Caco-2 (cell line): ENCODE measurements at regions not wholly inside any gene's neighbourhood (a gene's known extent, or its start where the extent isn't known, plus 50 kb on each side); places are given as distances from the start of the nearest gene placed in this dataset.

Source experiments
- BruUV-seq: library from RNA; stranded (reverse); fragments of 400-500 nt; replicated peaks from 2 replicates; lab custom pipeline; 2021; lab: Mats Ljungman, UMichigan
- CTCF ChIA-PET: fragments of 300-600 bp; sonication (Branson Sonifier 250); formaldehyde crosslinking; loops from one replicate; lab custom pipeline; 2022; ENCODE audit warnings: antibody characterized with exemption; lab: Charles Lee
- POLR2A ChIA-PET: fragments of 300-600 bp; sonication (Branson Sonifier 250); formaldehyde crosslinking; loops from one replicate; lab custom pipeline; 2022; ENCODE audit warnings: antibody characterized with exemption; lab: Charles Lee
- DNase-seq, 2 experiments: peaks; one replicate each; pipeline versions ENCODE4 v3.0.0 to v3.0.0-alpha.2; 2020 to 2022
- H3K27me3 ChIP-seq: replicated peaks from 2 replicates; pipeline ENCODE4 v1.6.0; 2011; ENCODE audit warnings: low read length; ENCODE audit not compliant: control insufficient read depth, insufficient read depth
- H3K36me3 ChIP-seq: 2 replicates; pipeline ENCODE4 v1.5.1; 2011; ENCODE audit warnings: low read length; ENCODE audit not compliant: control insufficient read depth, insufficient read depth
- H3K4me1 ChIP-seq: fragments of 250-450 bp; sonication (Bioruptor Pico); 2 replicates; pipeline ENCODE4 v1.5.1; 2020; ENCODE audit warnings: mild to moderate bottlenecking
- H3K4me3 ChIP-seq: 2 replicates; pipeline ENCODE4 v1.5.1; 2011; ENCODE audit warnings: low read depth, mild to moderate bottlenecking, control low read depth, low read length
- H3K9me3 ChIP-seq: fragments of 250-450 bp; sonication (Bioruptor Pico); 2 replicates; pipeline ENCODE4 v1.5.1; 2020; ENCODE audit warnings: mild to moderate bottlenecking, moderate library complexity
- H3K27ac Mint-ChIP-seq: one replicate; pipeline ENCODE4 v1.8.0; 2022; ENCODE audit warnings: mixed read lengths; ENCODE audit not compliant: unreplicated experiment
- H3K27me3 Mint-ChIP-seq: one replicate; pipeline ENCODE4 v1.8.0; 2022; ENCODE audit warnings: mixed read lengths; ENCODE audit not compliant: insufficient read depth, unreplicated experiment
- H3K36me3 Mint-ChIP-seq: one replicate; pipeline ENCODE4 v1.8.0; 2022; ENCODE audit warnings: mild to moderate bottlenecking, mixed read lengths; ENCODE audit not compliant: insufficient read depth, unreplicated experiment
- H3K4me1 Mint-ChIP-seq: one replicate; pipeline ENCODE4 v1.8.0; 2022; ENCODE audit warnings: low read depth, mixed read lengths; ENCODE audit not compliant: unreplicated experiment
- H3K4me3 Mint-ChIP-seq: one replicate; pipeline ENCODE4 v1.8.0; 2022; ENCODE audit warnings: mild to moderate bottlenecking, moderate library complexity, mixed read lengths; ENCODE audit not compliant: unreplicated experiment
- H3K9me3 Mint-ChIP-seq: one replicate; pipeline ENCODE4 v1.8.0; 2022; ENCODE audit warnings: mixed read lengths; ENCODE audit not compliant: unreplicated experiment
- CTCF ChIP-seq, 2 experiments: fragments of 200-600 bp in 1 of 2; IDR thresholded peaks; 1 replicate in 1 of 2; 2 replicates in 1 of 2; pipeline versions ENCODE4 v1.5.1 to v1.8.0; 2011 to 2022; ENCODE audit warnings: antibody characterized with exemption in 1 of 2, control low read depth in 1 of 2, inconsistent platforms in 1 of 2, low read depth in 1 of 2, low read length in 1 of 2, mild to moderate bottlenecking in 1 of 2, moderate library complexity in 1 of 2; ENCODE audit not compliant: insufficient read depth in 1 of 2, severe bottlenecking in 1 of 2, unreplicated experiment in 1 of 2
- intact Hi-C: fragments of 100-400 bp; cut with micrococcal nuclease; formaldehyde crosslinking; loops from one replicate; pipeline ENCODE4 v1.10.0; 2022; ENCODE audit not compliant: unreplicated experiment

- H3K4me1 Mint-ChIP-seq: no peaks in the 10 kb centered on the region
- H3K4me3 Mint-ChIP-seq: no peak overlapping the region
- ChIA-PET CTCF (no interaction called here), POLR2A (no interaction called here)
- no peaks in the 10 kb centered on the region for H3K4me1 ChIP-seq
- no peaks in the 10 kb centered on the region for H3K9me3 ChIP-seq
- no peak overlapping the region for H3K4me3 ChIP-seq
- no TSS peak for BruUV-seq
- H3K27ac Mint-ChIP-seq: no peak overlapping the region
- no peaks in the 10 kb centered on the region for H3K36me3 Mint-ChIP-seq
- no peaks in the 10 kb centered on the region for H3K27me3 Mint-ChIP-seq
- no peak for TF ChIP-seq CTCF (IDR thresholded peaks at IDR 0.05; ENCODE audit: insufficient read depth in 1 of 2, low read depth in 1 of 2, low read length in 1 of 2, severe bottlenecking in 1 of 2, unreplicated experiment in 1 of 2)
- H3K36me3 ChIP-seq: no peaks in the 10 kb centered on the region
- no peaks in the 10 kb centered on the region for H3K9me3 Mint-ChIP-seq
- no peaks in the 10 kb centered on the region for H3K27me3 ChIP-seq
- intact Hi-C loops: loop anchor here (10.0 kb wide), 1 partner anchor 374 kb away; no protein-coding TSS in a partner anchor
- no peak for DNase-seq
Observed at GRCh38 chr11:80860632-80861031, 1419.8 kb upstream of the TENM4 start.

GRCh38 chr11:80856066-80856465 lies 1415.2 kb upstream of the TENM4 start:
- Mint-ChIP-seq H3K4me1 (no peaks in the 10 kb centered on the region), H3K4me3 (no peak overlapping the region), H3K27me3 (peaks cover 4% of the 10 kb centered on the region), H3K36me3 (no peaks in the 10 kb centered on the region), H3K9me3 (no peaks in the 10 kb centered on the region), H3K27ac (no peak overlapping the region)
- TF ChIP-seq CTCF (IDR thresholded peaks at IDR 0.05; ENCODE audit: insufficient read depth in 1 of 2, low read depth in 1 of 2, low read length in 1 of 2, severe bottlenecking in 1 of 2, unreplicated experiment in 1 of 2): no peak
- no peak overlapping the region for H3K4me3 ChIP-seq
- ChIA-PET POLR2A (no interaction called here), CTCF (no interaction called here)
- intact Hi-C loops: no loop called here
- H3K4me1 ChIP-seq: no peaks in the 10 kb centered on the region
- BruUV-seq: no TSS peak
- no peaks in the 10 kb centered on the region for H3K36me3 ChIP-seq
- H3K9me3 ChIP-seq: no peaks in the 10 kb centered on the region
- no peak for DNase-seq
- no peaks in the 10 kb centered on the region for H3K27me3 ChIP-seq

GRCh38 chr11:80855426-80855825 lies 1414.6 kb upstream of the TENM4 start:
- Mint-ChIP-seq H3K9me3 (no peaks in the 10 kb centered on the region), H3K36me3 (no peaks in the 10 kb centered on the region), H3K4me1 (no peaks in the 10 kb centered on the region), H3K4me3 (no peak overlapping the region), H3K27ac (no peak overlapping the region), H3K27me3 (peaks cover 4% of the 10 kb centered on the region)
- TF ChIP-seq CTCF (IDR thresholded peaks at IDR 0.05; ENCODE audit: insufficient read depth in 1 of 2, low read depth in 1 of 2, low read length in 1 of 2, severe bottlenecking in 1 of 2, unreplicated experiment in 1 of 2): no peak
- no TSS peak for BruUV-seq
- Histone ChIP-seq H3K27me3 (no peaks in the 10 kb centered on the region), H3K9me3 (no peaks in the 10 kb centered on the region), H3K36me3 (no peaks in the 10 kb centered on the region), H3K4me3 (no peak overlapping the region), H3K4me1 (no peaks in the 10 kb centered on the region)
- intact Hi-C loops: no loop called here
- no peak for DNase-seq
- CTCF ChIA-PET: no interaction called here
- POLR2A ChIA-PET: no interaction called here
